Cardiac fibroblast (primary cell): ENCODE measurements at regions not wholly inside any gene's neighbourhood (a gene's known extent, or its start where the extent isn't known, plus 50 kb on each side); places are given as distances from the start of the nearest gene placed in this dataset.

Experiments
- DNase-seq, 2 donors: peaks; one replicate each; pipeline versions ENCODE4 v3.0.0 to v3.0.0-alpha.2; 2010; ENCODE audit warnings: low read depth in 2 of 2
- H3K4me3 ChIP-seq, 2 donors: replicated peaks in 1 of 2; 1 replicate in 1 of 2; 2 replicates in 1 of 2; pipeline ENCODE4 v1.5.1; 2011; ENCODE audit warnings: low read depth in 2 of 2, low read length in 2 of 2, mild to moderate bottlenecking in 2 of 2, moderate library complexity in 1 of 2
- TF ChIP-seq, protein P1 (sequence below): IDR thresholded peaks from one replicate; pipeline ENCODE4 v1.5.1; 2011; ENCODE audit warnings: low read depth, mild to moderate bottlenecking, low read length, inconsistent platforms

DNA sequence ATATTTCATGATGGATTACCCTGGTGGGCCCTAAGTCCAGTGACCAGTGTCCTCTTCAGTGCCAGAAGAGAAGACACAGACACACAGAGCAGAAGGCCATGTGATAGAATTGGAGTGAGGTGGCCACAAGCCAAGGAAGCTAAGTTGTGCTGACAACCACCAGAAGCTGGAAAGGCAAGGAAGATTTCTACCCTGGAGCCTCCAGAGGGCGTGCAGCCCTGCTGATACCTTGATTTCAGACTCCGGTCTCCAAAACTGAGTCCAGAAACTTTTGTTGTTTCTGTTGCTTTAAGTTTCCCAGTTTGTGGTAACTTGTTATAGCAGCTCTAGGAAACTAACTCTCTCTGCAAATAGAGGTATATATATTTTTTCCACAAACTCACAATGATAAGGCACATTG, 396.6 kb upstream of the ASIC2 start:
- H3K4me3 ChIP-seq: no peak overlapping the region
- DNase-seq: no peak
- TF ChIP-seq, protein P1, sequence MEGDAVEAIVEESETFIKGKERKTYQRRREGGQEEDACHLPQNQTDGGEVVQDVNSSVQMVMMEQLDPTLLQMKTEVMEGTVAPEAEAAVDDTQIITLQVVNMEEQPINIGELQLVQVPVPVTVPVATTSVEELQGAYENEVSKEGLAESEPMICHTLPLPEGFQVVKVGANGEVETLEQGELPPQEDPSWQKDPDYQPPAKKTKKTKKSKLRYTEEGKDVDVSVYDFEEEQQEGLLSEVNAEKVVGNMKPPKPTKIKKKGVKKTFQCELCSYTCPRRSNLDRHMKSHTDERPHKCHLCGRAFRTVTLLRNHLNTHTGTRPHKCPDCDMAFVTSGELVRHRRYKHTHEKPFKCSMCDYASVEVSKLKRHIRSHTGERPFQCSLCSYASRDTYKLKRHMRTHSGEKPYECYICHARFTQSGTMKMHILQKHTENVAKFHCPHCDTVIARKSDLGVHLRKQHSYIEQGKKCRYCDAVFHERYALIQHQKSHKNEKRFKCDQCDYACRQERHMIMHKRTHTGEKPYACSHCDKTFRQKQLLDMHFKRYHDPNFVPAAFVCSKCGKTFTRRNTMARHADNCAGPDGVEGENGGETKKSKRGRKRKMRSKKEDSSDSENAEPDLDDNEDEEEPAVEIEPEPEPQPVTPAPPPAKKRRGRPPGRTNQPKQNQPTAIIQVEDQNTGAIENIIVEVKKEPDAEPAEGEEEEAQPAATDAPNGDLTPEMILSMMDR: no peak

DNA sequence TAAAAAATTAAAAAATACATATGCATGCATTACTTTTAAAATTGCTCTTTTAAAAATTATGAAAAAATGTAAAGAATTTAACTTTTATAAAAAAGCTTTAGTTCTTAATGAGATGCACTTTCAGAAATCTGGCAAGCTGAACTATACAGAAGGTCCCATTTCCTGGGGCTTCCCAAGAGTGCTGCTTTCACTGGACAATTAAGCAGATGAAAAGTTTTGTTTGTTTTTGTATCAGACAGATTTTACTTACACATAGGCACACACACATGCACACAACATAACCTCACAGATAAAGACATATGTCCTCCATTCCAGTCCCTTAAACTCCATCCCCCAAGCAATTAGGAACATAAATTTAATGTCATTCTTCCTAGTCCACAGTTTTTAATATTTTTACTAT, 402.3 kb upstream of the ASIC2 start:
- no peak overlapping the region for H3K4me3 ChIP-seq
- DNase-seq: no peak
- TF ChIP-seq, protein P1: no peak

- no peak for DNase-seq
- TF ChIP-seq, protein P1: no peak
- no peak overlapping the region for H3K4me3 ChIP-seq
Observed at GRCh38 chr17:33696102-33696501, 403.0 kb upstream of the ASIC2 start.

- DNase-seq: no peak
- TF ChIP-seq, protein P1: no peak
- no peak overlapping the region for H3K4me3 ChIP-seq
Observed at GRCh38 chr17:33697557-33697956, 404.5 kb upstream of the ASIC2 start.

- DNase-seq: no peak
- H3K4me3 ChIP-seq: no peak overlapping the region
- TF ChIP-seq, protein P1: no peak
Observed at GRCh38 chr17:33701910-33702309, 408.8 kb upstream of the ASIC2 start.

GRCh38 chr17:33704856-33705255, 411.8 kb upstream of the ASIC2 start:
- no peak overlapping the region for H3K4me3 ChIP-seq
- DNase-seq: no peak
- TF ChIP-seq, protein P1: no peak

DNA sequence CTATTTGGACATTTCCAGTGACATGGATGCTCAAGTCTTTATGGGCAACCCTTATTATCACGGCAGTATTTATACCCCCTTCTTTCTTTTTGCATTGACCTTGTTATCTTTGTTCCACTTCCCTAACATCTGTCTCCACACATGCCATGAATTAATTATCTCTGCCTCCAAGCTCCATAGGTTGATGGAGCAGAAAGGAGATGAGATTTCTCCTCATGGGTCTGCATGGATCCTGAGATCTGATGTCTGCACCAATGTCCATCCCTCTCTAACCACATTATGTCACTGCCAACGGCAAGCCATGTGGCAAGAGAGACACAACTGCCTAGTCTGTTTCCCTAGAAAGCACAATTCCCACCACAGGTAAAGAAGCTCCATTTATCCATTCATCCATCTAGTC, 416.8 kb upstream of the ASIC2 start:
- TF ChIP-seq, protein P1: no peak
- no peak overlapping the region for H3K4me3 ChIP-seq
- no peak for DNase-seq
